ENCODE measurements at regions not wholly inside any gene's neighbourhood (a gene's known extent, or its start where the extent isn't known, plus 50 kb on each side); places are given as distances from the start of the nearest gene placed in this dataset.

DNA sequence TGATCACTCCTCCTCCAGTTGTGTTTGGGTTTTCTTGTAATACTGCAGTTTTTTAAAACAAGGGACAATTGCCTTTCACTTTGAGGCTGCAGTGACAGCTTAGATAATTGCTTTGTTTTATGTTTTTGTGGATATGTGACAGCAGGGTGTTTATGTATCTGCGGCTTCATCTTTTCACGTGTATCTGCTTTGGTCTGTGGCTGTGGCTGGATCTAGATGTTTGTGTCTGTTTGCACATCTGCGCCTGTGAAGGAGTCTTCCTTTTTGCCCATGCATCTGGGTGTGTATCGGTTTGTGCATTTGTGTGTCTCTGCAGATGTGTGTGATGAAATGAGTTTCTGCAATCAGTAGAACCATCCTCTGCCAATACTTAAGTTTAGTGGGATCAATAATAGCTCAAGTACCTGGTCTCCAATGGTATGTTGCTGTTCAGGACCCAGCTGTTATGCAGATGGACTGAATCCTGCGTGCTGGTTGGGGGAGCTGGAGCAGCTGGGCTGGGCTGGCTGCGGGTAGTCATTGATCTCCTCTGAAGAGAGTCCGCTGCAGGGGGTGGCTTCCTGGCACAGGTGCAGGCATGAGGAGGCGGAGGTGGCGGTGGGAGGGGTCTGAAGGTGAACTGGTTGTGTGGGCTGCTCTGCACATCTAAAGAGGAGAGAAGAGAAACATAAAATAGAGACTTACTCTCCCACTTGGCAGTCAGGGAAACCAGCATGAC, 390.3 kb downstream of the SH2D1A start:
- no peak for FAIRE-seq

DNA sequence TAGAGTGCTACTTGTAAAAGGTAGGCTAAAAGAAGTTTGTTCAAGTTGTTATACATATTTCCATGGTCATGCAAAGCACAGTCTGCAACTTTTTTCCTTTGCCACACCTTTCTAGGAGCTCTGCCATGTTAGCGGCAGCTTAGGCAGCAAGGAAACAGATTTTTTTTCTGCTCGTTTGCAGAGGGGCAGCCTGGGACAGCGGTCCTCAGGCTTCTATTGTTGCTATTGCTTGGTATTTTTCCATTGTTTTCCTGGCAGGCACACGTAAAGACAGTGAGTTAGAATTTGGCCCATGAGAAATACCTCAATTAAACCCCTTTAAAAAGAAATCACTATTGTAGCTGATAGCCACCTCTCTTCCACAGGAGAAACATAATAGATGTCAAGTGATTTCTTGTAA, 391.4 kb downstream of the SH2D1A start:
- intact Hi-C loops (cut with DNase I), result no loop called here
- 33 to 41% methylated on average over 4 of the region's 4 CpGs for WGBS, 2 donors
- DNase-seq (no peak), ATAC-seq (no peak), FAIRE-seq (no peak)
- Histone ChIP-seq H3K36me3 (no peaks in the 10 kb centered on the region), H3K4me1 (no peaks in the 10 kb centered on the region), H3K27me3 (no peaks in the 10 kb centered on the region), H3K9me3 (no peaks in the 10 kb centered on the region), H3K27ac (no peak overlapping the region), H3K4me3 (no peak overlapping the region)
- TF ChIP-seq, protein P1, sequence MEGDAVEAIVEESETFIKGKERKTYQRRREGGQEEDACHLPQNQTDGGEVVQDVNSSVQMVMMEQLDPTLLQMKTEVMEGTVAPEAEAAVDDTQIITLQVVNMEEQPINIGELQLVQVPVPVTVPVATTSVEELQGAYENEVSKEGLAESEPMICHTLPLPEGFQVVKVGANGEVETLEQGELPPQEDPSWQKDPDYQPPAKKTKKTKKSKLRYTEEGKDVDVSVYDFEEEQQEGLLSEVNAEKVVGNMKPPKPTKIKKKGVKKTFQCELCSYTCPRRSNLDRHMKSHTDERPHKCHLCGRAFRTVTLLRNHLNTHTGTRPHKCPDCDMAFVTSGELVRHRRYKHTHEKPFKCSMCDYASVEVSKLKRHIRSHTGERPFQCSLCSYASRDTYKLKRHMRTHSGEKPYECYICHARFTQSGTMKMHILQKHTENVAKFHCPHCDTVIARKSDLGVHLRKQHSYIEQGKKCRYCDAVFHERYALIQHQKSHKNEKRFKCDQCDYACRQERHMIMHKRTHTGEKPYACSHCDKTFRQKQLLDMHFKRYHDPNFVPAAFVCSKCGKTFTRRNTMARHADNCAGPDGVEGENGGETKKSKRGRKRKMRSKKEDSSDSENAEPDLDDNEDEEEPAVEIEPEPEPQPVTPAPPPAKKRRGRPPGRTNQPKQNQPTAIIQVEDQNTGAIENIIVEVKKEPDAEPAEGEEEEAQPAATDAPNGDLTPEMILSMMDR (IDR thresholded peaks at IDR 0.05), result no peak

More for the DNA sequence above, 390.3 kb downstream of the SH2D1A start:
- H3K9me3 ChIP-seq, result no peaks in the 10 kb centered on the region
- DNase-seq (no peak), ATAC-seq (no peak)
- intact Hi-C loops (cut with DNase I), result no loop called here
- H3K27me3 ChIP-seq, result no peaks in the 10 kb centered on the region
- no peak overlapping the region for H3K4me3 ChIP-seq
- H3K27ac ChIP-seq, result no peak overlapping the region
- no peaks in the 10 kb centered on the region for H3K36me3 ChIP-seq
- TF ChIP-seq, protein P1 (IDR thresholded peaks at IDR 0.05), result no peak
- WGBS, 2 donors, result 26 to 27% methylated on average over 9 of the region's 9 CpGs
- no peaks in the 10 kb centered on the region for H3K4me1 ChIP-seq

DNA sequence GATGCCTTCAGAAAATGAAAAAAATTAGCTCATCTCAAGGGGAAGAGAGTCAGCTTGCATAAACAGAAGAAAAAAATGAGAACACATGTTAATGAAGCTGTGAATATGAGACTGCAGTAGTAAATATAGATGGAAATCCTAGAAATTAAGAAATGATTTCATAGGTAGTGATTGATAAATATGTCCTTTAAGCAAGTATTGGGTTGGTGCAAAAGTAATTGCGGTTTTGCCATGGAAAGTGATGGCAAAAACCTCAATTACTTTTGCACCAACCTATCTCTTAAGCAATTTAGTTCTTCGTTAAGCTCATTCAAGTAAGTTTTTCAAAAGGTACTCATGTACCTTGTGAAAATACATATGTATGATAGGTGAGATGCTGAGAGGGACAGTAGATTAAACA, 400.9 kb downstream of the SH2D1A start:
- 38 to 70% methylated on average over 2 of the region's 2 CpGs for WGBS, 2 donors
- Histone ChIP-seq H3K27me3 (peaks cover 0 to 5% (median 0%) of the 10 kb centered on the region in 4 donors), H3K4me1 (no peaks in the 10 kb centered on the region), H3K27ac (no peak overlapping the region), H3K36me3 (no peaks in the 10 kb centered on the region), H3K9me3 (no peaks in the 10 kb centered on the region), H3K4me3 (no peak overlapping the region)
- no peak for FAIRE-seq
- intact Hi-C loops (cut with DNase I), result no loop called here
- TF ChIP-seq, protein P1 (IDR thresholded peaks at IDR 0.05), result no peak
- ATAC-seq, result no peak
- DNase-seq, result no peak

DNA sequence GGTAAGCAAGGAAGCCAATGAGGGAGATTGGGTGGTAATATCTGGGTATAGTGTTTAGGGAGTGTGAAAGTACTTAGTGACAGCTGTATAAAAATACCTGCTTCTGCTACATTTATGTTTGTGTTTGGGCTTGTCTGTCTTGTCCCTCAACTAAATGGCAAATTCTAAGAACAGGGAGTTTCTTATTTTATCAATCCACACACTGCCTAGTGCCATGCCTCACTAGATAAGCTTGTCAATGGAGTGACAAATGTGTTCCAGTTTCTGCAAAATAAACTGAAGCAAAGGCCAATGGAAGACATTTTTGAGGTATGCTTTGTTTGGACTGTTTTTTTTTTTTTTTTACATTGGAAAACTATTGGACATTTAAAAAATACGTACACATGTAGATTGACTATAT, 418.0 kb downstream of the SH2D1A start:
- no peak for ATAC-seq
- intact Hi-C loops (cut with DNase I), result no loop called here
- H3K9me3 ChIP-seq, result no peaks in the 10 kb centered on the region
- FAIRE-seq, result no peak
- no peak overlapping the region for H3K4me3 ChIP-seq
- TF ChIP-seq, protein P1 (IDR thresholded peaks at IDR 0.05), result no peak
- DNase-seq, result no peak
- no peaks in the 10 kb centered on the region for H3K4me1 ChIP-seq
- no peaks in the 10 kb centered on the region for H3K27me3 ChIP-seq
- no peaks in the 10 kb centered on the region for H3K36me3 ChIP-seq
- WGBS, 2 donors, result 26 to 32% methylated on average over 1 of the region's 1 CpG
- no peak overlapping the region for H3K27ac ChIP-seq

DNA sequence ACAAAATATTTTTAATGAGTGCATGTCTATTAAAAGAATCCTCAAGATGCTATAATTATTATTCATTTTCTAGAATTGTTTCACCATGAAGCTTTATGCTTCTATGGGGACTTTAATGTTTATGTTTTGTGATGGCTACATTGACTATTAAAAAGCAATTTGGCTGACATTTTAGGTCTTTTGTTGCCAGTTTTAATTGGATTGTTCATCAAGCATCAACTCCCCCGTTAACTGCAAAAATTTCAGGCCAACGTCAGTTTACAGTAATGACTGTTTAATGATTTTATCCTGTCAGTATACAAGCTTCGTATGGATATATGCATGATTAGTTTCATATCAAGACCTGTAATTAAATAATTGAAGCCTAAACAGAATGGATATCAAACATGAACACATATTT, 422.8 kb downstream of the SH2D1A start:
- DNase-seq (no peak), ATAC-seq (no peak), FAIRE-seq (no peak)
- no peaks in the 10 kb centered on the region for H3K4me1 ChIP-seq
- intact Hi-C loops (cut with DNase I), result no loop called here
- no peak overlapping the region for H3K4me3 ChIP-seq
- no peaks in the 10 kb centered on the region for H3K27me3 ChIP-seq
- H3K9me3 ChIP-seq, result no peaks in the 10 kb centered on the region
- TF ChIP-seq, protein P1 (IDR thresholded peaks at IDR 0.05), result no peak
- H3K36me3 ChIP-seq, result no peaks in the 10 kb centered on the region
- 50 to 52% methylated on average over 3 of the region's 3 CpGs for WGBS, 2 donors
- H3K27ac ChIP-seq, result no peak overlapping the region
